ENCODE measurements at regions not wholly inside any gene's neighbourhood (a gene's known extent, or its start where the extent isn't known, plus 50 kb on each side); places are given as distances from the start of the nearest gene placed in this dataset.

DNA sequence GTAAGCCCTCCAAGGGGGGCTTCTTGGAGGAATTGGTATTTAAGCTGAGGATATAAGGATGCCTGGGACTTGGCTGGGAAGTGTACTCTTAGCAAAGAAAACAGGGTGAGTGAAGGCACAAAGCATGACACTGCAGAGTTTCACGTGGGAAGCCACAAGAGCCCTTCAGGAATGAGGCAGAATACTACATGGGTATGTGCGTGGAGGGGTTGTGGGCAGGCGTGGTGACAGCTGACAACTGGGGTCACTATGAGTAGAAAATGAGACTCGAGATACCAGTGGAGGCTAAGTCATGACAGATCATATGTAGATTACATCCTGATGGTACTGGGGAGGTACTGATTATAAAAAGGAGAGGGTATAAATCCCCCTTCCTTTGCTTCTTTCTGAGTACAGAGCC lies 78.1 kb upstream of the XYLT1 start:
- no peak for DNase-seq (ENCODE audit: low read depth)
- FAIRE-seq: no peak
- Histone ChIP-seq H3K27me3 (ENCODE audit: control insufficient read depth, insufficient read depth, low read length) (no peaks in the 10 kb centered on the region), H3K4me3 (ENCODE audit: low read depth, low read length) (no peak overlapping the region), H3K36me3 (ENCODE audit: control insufficient read depth, insufficient read depth, low read length) (no peaks in the 10 kb centered on the region)
- TF ChIP-seq, protein P1, sequence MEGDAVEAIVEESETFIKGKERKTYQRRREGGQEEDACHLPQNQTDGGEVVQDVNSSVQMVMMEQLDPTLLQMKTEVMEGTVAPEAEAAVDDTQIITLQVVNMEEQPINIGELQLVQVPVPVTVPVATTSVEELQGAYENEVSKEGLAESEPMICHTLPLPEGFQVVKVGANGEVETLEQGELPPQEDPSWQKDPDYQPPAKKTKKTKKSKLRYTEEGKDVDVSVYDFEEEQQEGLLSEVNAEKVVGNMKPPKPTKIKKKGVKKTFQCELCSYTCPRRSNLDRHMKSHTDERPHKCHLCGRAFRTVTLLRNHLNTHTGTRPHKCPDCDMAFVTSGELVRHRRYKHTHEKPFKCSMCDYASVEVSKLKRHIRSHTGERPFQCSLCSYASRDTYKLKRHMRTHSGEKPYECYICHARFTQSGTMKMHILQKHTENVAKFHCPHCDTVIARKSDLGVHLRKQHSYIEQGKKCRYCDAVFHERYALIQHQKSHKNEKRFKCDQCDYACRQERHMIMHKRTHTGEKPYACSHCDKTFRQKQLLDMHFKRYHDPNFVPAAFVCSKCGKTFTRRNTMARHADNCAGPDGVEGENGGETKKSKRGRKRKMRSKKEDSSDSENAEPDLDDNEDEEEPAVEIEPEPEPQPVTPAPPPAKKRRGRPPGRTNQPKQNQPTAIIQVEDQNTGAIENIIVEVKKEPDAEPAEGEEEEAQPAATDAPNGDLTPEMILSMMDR (IDR thresholded peaks at IDR 0.05; ENCODE audit: insufficient read depth, low read length, severe bottlenecking): no peak

DNA sequence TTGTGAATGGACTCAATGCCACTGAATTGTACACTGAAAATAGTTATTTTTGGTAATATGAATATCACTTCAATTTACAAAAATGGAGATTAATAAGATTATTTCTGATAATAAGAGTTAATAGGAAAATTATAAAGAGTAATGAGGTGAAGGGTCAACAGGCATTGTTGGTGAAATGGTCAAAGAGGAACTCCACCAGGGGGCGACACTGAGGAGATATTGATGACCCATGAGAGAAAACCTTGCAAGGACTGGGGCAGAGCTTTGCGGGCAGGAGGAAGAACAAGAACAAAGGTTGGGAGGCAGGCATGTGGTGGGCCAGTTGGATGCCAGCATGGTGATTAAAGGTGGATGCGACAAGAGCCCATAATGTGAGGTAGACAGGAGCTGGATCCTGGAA lies 74.0 kb upstream of the XYLT1 start:
- H3K4me3 ChIP-seq (ENCODE audit: low read depth, low read length): no peak overlapping the region
- FAIRE-seq: no peak
- DNase-seq (ENCODE audit: low read depth): no peak
- H3K36me3 ChIP-seq (ENCODE audit: control insufficient read depth, insufficient read depth, low read length): no peaks in the 10 kb centered on the region
- H3K27me3 ChIP-seq (ENCODE audit: control insufficient read depth, insufficient read depth, low read length): no peaks in the 10 kb centered on the region
- TF ChIP-seq, protein P1 (IDR thresholded peaks at IDR 0.05; ENCODE audit: insufficient read depth, low read length, severe bottlenecking): no peak

DNA sequence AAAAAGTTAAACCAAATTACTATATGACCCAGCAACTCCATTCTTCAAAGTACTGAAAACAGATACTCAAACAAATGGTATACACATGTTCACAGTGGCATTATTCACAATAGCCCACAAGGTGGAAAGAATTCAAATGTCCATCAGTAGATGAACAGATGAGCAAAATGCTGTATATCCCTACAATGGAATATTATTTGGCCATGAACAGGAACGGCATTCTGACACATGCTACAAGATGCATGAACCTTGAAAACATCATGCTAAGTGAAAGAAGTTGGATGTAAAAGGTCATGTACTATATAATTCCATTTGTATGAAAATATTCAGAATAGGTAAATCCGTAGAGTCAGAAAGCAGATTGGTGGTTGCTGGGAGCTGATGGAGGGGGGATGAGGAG lies 73.5 kb upstream of the XYLT1 start:
- H3K36me3 ChIP-seq (ENCODE audit: control insufficient read depth, insufficient read depth, low read length): no peaks in the 10 kb centered on the region
- no peak for DNase-seq (ENCODE audit: low read depth)
- no peak for FAIRE-seq
- TF ChIP-seq, protein P1 (IDR thresholded peaks at IDR 0.05; ENCODE audit: insufficient read depth, low read length, severe bottlenecking): no peak
- no peaks in the 10 kb centered on the region for H3K27me3 ChIP-seq (ENCODE audit: control insufficient read depth, insufficient read depth, low read length)
- H3K4me3 ChIP-seq (ENCODE audit: low read depth, low read length): no peak overlapping the region

DNA sequence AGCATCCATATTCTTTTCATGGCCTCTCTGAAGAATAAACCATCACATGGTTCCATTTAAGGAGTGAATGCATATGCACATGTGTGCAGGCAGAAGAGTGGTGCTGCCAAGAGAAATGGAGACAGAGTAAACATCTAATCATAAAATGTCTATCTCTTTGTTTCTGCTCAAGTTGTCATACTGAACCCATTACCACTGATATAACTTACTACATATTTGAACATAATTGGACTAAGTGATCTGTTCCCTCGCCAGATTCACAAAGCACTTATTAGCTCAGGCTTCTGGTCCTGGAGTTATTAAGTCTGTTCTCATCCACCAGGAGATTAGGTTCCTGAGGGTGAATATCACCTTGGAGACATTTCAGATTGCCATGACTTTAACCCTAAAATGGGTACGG lies 72.3 kb upstream of the XYLT1 start:
- TF ChIP-seq, protein P1 (IDR thresholded peaks at IDR 0.05; ENCODE audit: insufficient read depth, low read length, severe bottlenecking): no peak
- no peak for FAIRE-seq

DNA sequence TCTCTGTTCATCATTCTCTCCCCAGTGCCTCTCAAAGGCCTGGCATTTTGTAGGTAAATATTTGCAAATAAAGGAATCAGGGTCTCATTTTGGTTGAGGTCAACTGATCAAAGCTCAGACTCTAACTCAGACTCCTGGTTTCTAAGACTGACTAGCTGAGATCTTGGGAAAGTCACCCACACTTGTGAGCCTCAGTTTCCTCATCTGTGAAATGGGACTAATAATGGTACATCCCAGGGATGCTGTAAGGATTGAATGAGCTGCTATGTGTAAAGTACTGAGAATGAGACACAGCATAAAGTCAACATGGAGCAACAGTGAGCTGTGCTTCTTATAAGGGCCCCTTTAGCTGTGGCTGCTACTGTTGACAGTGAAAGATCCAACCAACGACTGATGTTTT lies 70.6 kb upstream of the XYLT1 start:
- TF ChIP-seq, protein P1 (IDR thresholded peaks at IDR 0.05; ENCODE audit: insufficient read depth, low read length, severe bottlenecking): no peak
- Histone ChIP-seq H3K4me3 (ENCODE audit: low read depth, low read length) (no peak overlapping the region), H3K27me3 (ENCODE audit: control insufficient read depth, insufficient read depth, low read length) (no peaks in the 10 kb centered on the region), H3K36me3 (ENCODE audit: control insufficient read depth, insufficient read depth, low read length) (no peaks in the 10 kb centered on the region)
- FAIRE-seq: no peak
- no peak for DNase-seq (ENCODE audit: low read depth)

More for the DNA sequence above, 72.3 kb upstream of the XYLT1 start:
- Histone ChIP-seq H3K4me3 (ENCODE audit: low read depth, low read length) (no peak overlapping the region), H3K36me3 (ENCODE audit: control insufficient read depth, insufficient read depth, low read length) (no peaks in the 10 kb centered on the region), H3K27me3 (ENCODE audit: control insufficient read depth, insufficient read depth, low read length) (no peaks in the 10 kb centered on the region)
- no peak for DNase-seq (ENCODE audit: low read depth)

DNA sequence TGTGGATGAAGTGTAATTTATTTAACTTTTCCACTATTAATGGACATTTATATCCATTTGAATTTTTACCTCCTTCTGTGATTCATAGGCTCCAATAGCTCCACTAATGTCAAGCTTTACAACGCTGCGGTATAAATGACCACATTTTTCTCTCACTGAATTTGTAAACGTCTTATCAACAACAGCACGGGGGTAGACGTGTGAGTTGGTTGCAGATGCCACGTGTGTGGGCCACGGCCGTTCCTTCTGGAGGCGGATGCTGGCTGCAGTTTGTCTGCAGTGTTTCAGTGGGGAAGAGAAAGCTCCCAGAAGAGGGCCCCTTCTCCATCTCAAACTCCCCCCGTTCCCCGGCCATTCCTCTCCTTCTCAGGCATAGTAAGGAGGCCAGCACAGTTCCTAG lies 68.2 kb upstream of the XYLT1 start:
- H3K4me3 ChIP-seq (ENCODE audit: low read depth, low read length): no peak overlapping the region
- no peaks in the 10 kb centered on the region for H3K27me3 ChIP-seq (ENCODE audit: control insufficient read depth, insufficient read depth, low read length)
- DNase-seq (ENCODE audit: low read depth) (no peak), FAIRE-seq (no peak)
- no peaks in the 10 kb centered on the region for H3K36me3 ChIP-seq (ENCODE audit: control insufficient read depth, insufficient read depth, low read length)
- TF ChIP-seq, protein P1 (IDR thresholded peaks at IDR 0.05; ENCODE audit: insufficient read depth, low read length, severe bottlenecking): no peak
